ENCODE measurements at regions not wholly inside any gene's neighbourhood (a gene's known extent, or its start where the extent isn't known, plus 50 kb on each side); places are given as distances from the start of the nearest gene placed in this dataset.

GRCh38 chr5:60402161-60402785 lies 297.7 kb downstream of the DEPDC1B start:
- Mint-ChIP-seq H3K4me1 (no peaks in the 10 kb centered on the region), H3K27ac (no peak overlapping the region), H3K4me3 (no peak overlapping the region), H3K36me3 (ENCODE audit: low read depth) (no peaks in the 10 kb centered on the region), H3K9me3 (no peaks in the 10 kb centered on the region), H3K27me3 (ENCODE audit: low read depth, poor library complexity) (no peaks in the 10 kb centered on the region)
- no peak for TF ChIP-seq CTCF (IDR thresholded peaks at IDR 0.05)
- DNase-seq: no peak

- Mint-ChIP-seq H3K4me1 (no peaks in the 10 kb centered on the region), H3K27ac (no peak overlapping the region), H3K4me3 (no peak overlapping the region), H3K9me3 (no peaks in the 10 kb centered on the region), H3K27me3 (ENCODE audit: low read depth, poor library complexity) (no peaks in the 10 kb centered on the region), H3K36me3 (ENCODE audit: low read depth) (no peaks in the 10 kb centered on the region)
- no peak for DNase-seq
- TF ChIP-seq CTCF (IDR thresholded peaks at IDR 0.05): no peak
These were observed 298.4 kb downstream of the DEPDC1B start for GRCh38 chr5:60401526-60401925.

GRCh38 chr5:60399507-60399906 lies 300.5 kb downstream of the DEPDC1B start:
- Mint-ChIP-seq H3K27me3 (ENCODE audit: low read depth, poor library complexity) (no peaks in the 10 kb centered on the region), H3K36me3 (ENCODE audit: low read depth) (no peaks in the 10 kb centered on the region), H3K27ac (no peak overlapping the region), H3K9me3 (no peaks in the 10 kb centered on the region), H3K4me1 (no peaks in the 10 kb centered on the region), H3K4me3 (no peak overlapping the region)
- no peak for DNase-seq
- no peak for TF ChIP-seq CTCF (IDR thresholded peaks at IDR 0.05)

GRCh38 chr5:60395712-60396329 lies 304.1 kb downstream of the DEPDC1B start:
- no peaks in the 10 kb centered on the region for H3K27me3 Mint-ChIP-seq (ENCODE audit: low read depth, poor library complexity)
- H3K27ac Mint-ChIP-seq: no peak overlapping the region
- no peaks in the 10 kb centered on the region for H3K4me1 Mint-ChIP-seq

GRCh38 chr5:60387051-60387440 lies 312.9 kb downstream of the DEPDC1B start:
- Mint-ChIP-seq H3K27me3 (ENCODE audit: low read depth, poor library complexity) (no peaks in the 10 kb centered on the region), H3K27ac (no peak overlapping the region), H3K36me3 (ENCODE audit: low read depth) (no peaks in the 10 kb centered on the region), H3K4me3 (no peak overlapping the region), H3K9me3 (no peaks in the 10 kb centered on the region), H3K4me1 (peaks cover 11% of the 10 kb centered on the region)
- no peak for DNase-seq
- no peak for TF ChIP-seq CTCF (IDR thresholded peaks at IDR 0.05)

More at GRCh38 chr5:60395712-60396329, 304.1 kb downstream of the DEPDC1B start:
- no peaks in the 10 kb centered on the region for H3K36me3 Mint-ChIP-seq (ENCODE audit: low read depth)
- H3K9me3 Mint-ChIP-seq: no peaks in the 10 kb centered on the region
- no peak for DNase-seq
- TF ChIP-seq CTCF (IDR thresholded peaks at IDR 0.05): no peak
- no peak overlapping the region for H3K4me3 Mint-ChIP-seq
